Kidney (tissue), 13 donors: ENCODE measurements at regions not wholly inside any gene's neighbourhood (a gene's known extent, or its start where the extent isn't known, plus 50 kb on each side); places are given as distances from the start of the nearest gene placed in this dataset.

Experiments
- DNase-seq, 5 donors: peaks; one replicate each; pipeline ENCODE4 v3.0.0-alpha.2; 2013 to 2020
- FAIRE-seq: peaks from 2 replicates; lab custom pipeline; 2012; peaks lifted over from hg19 to GRCh38; lab: Jason Lieb, UNC
- H3K27ac ChIP-seq, 2 donors: one replicate each; pipeline ENCODE4 v1.7.0; 2013; ENCODE audit warnings: low read depth in 2 of 2, low read length in 2 of 2, inconsistent platforms in 1 of 2
- H3K27me3 ChIP-seq: one replicate; pipeline ENCODE4 v1.7.1; 2013; ENCODE audit warnings: low read length, inconsistent platforms; ENCODE audit not compliant: control insufficient read depth, insufficient read depth
- H3K36me3 ChIP-seq, 3 donors: one replicate each; pipeline versions ENCODE4 v1.7.0 to v1.7.1; 2013; ENCODE audit warnings: low read length in 3 of 3, control low read depth in 1 of 3, inconsistent platforms in 1 of 3; ENCODE audit not compliant: insufficient read depth in 3 of 3, control insufficient read depth in 2 of 3
- H3K4me1 ChIP-seq, 3 donors: one replicate each; pipeline versions ENCODE4 v1.7.0 to v1.7.1; 2013; ENCODE audit warnings: low read length in 3 of 3, inconsistent platforms in 1 of 3, low read depth in 1 of 3; ENCODE audit not compliant: control insufficient read depth in 2 of 3, insufficient read depth in 2 of 3
- H3K4me3 ChIP-seq, 3 donors: one replicate each; pipeline versions ENCODE4 v1.7.0 to v1.8.1; 2013; ENCODE audit warnings: low read length in 3 of 3, control low read depth in 1 of 3, inconsistent platforms in 1 of 3
- H3K9ac ChIP-seq, 3 donors: one replicate each; pipeline versions ENCODE4 v1.7.0 to v1.7.1; 2013; ENCODE audit warnings: low read length in 3 of 3, control low read depth in 1 of 3, inconsistent platforms in 1 of 3
- H3K9me3 ChIP-seq, 3 donors: one replicate each; pipeline versions ENCODE4 v1.7.0 to v1.7.1; 2013; ENCODE audit warnings: low read length in 3 of 3, control low read depth in 1 of 3, inconsistent platforms in 1 of 3; ENCODE audit not compliant: control insufficient read depth in 2 of 3, insufficient read depth in 1 of 3
- intact Hi-C: fragments of 100-400 bp; cut with DNase I; formaldehyde crosslinking; loops from one replicate; pipeline ENCODE4 v1.11.1; 2022
- TF ChIP-seq, protein P1 (sequence below): IDR thresholded peaks from 3 replicates; pipeline ENCODE4 v1.5.1; 2012; ENCODE audit warnings: mild to moderate bottlenecking, moderate library complexity, borderline replicate concordance; ENCODE audit not compliant: insufficient read depth; ENCODE audit errors: extremely low read depth
- donor health status: control.
- donor health status: control.
- donor health status: control.
- donor health status: control.
- donor health status: control.
- donor health status: DM: yes; HTN: yes; CAD: no.
- donor health status: Normal renal cell carcinoma (clear cell type).

DNA sequence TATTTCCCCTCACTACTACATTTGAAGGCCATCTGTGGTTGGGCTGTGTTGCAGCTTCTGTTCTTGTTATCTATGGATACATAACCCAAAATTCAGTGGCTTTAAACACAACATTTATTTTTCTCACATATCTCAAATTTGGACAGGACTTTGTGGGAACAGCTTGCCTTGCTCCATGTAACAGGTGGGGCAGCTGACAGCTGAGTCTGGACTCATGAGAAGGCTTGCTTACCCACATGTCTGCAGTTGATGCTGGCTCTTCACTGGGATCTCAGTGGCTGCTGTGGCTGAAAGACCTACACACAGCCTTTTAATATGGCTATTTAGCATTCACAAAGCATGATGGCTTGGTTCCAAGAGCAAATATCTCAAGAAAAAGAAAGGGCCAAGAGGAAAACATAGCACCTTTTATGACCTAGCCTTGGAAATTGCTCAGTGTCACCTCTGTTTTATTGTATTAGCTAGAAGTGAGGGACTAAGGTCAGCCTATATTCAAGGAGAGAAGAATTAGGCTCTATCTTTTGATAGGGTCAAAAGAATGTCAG is 296.8 kb upstream of the ZNF521 start:
- no peak overlapping the region for H3K4me3 ChIP-seq
- H3K9ac ChIP-seq, result no peak overlapping the region
- FAIRE-seq (no peak), DNase-seq (no peak)
- no peaks in the 10 kb centered on the region for H3K36me3 ChIP-seq
- H3K27ac ChIP-seq, result no peak overlapping the region
- H3K4me1 ChIP-seq, result no peaks in the 10 kb centered on the region
- TF ChIP-seq, protein P1, sequence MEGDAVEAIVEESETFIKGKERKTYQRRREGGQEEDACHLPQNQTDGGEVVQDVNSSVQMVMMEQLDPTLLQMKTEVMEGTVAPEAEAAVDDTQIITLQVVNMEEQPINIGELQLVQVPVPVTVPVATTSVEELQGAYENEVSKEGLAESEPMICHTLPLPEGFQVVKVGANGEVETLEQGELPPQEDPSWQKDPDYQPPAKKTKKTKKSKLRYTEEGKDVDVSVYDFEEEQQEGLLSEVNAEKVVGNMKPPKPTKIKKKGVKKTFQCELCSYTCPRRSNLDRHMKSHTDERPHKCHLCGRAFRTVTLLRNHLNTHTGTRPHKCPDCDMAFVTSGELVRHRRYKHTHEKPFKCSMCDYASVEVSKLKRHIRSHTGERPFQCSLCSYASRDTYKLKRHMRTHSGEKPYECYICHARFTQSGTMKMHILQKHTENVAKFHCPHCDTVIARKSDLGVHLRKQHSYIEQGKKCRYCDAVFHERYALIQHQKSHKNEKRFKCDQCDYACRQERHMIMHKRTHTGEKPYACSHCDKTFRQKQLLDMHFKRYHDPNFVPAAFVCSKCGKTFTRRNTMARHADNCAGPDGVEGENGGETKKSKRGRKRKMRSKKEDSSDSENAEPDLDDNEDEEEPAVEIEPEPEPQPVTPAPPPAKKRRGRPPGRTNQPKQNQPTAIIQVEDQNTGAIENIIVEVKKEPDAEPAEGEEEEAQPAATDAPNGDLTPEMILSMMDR, result no peak
- H3K9me3 ChIP-seq, result no peaks in the 10 kb centered on the region
- no peaks in the 10 kb centered on the region for H3K27me3 ChIP-seq
- intact Hi-C loops, result no loop called here

DNA sequence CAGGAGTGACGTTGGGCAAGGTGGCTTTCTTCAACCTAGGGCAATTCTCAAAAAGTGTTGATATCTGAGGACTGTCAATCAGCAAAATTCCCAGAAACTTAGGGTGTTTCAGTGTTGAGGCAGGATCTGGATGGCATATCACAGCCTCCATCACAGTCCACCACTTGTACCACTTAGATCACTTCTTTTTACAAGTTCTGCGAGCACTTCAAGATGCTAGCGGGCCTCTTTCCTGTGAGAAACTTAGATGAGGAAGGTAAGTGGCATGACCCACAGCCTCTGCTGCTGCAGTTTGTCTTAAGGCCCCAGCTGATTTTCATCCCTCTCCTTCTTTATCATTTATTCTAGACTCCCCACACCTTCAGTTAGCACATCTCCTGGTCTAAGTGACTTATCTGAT is 295.4 kb upstream of the ZNF521 start:
- FAIRE-seq, result no peak
- intact Hi-C loops, result no loop called here

DNA sequence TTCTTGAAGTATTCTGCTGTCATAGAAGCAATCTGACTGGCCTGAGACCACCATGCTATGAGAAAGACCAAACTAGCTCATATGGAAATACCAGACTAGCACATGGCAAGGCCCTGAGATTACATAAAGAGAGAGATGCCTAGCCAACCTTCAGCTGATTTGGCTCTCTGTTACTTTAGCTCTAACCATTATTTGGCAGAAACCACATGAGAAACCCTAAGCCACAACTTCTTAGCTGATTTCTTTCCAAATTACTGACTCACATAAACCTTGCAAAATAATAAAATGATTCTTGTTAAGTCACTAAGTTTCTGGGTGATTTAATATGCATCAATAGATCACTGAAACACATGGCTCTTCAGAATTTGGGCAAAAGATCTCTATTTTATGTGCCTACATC is 295.0 kb upstream of the ZNF521 start:
- no peak overlapping the region for H3K4me3 ChIP-seq
- FAIRE-seq, result no peak

More for the DNA sequence above, 295.4 kb upstream of the ZNF521 start:
- TF ChIP-seq, protein P1, result no peak
- Histone ChIP-seq H3K36me3 (no peaks in the 10 kb centered on the region), H3K4me3 (no peak overlapping the region), H3K9ac (no peak overlapping the region), H3K27ac (no peak overlapping the region), H3K4me1 (no peaks in the 10 kb centered on the region), H3K9me3 (no peaks in the 10 kb centered on the region), H3K27me3 (no peaks in the 10 kb centered on the region)
- DNase-seq, result no peak

More for the DNA sequence above, 295.0 kb upstream of the ZNF521 start:
- no peaks in the 10 kb centered on the region for H3K27me3 ChIP-seq
- H3K4me1 ChIP-seq, result no peaks in the 10 kb centered on the region
- TF ChIP-seq, protein P1, result no peak
- no peak overlapping the region for H3K9ac ChIP-seq
- no peaks in the 10 kb centered on the region for H3K36me3 ChIP-seq
- no peak overlapping the region for H3K27ac ChIP-seq
- DNase-seq, result no peak
- H3K9me3 ChIP-seq, result no peaks in the 10 kb centered on the region
- intact Hi-C loops, result no loop called here
